Nephron progenitor cell (in vitro differentiated cells): ENCODE measurements at regions not wholly inside any gene's neighbourhood (a gene's known extent, or its start where the extent isn't known, plus 50 kb on each side); places are given as distances from the start of the nearest gene placed in this dataset.
A peak's percentile ranks its signal among the peaks of the same experiment; 100 is the strongest.

Experiments used
- DNase-seq: peaks from one replicate; pipeline ENCODE4 v3.0.0; 2021
- H3K27ac Mint-ChIP-seq: 2 replicates; pipeline ENCODE4 v1.8.0; 2021; ENCODE audit warnings: mild to moderate bottlenecking, moderate library complexity, mixed read lengths
- H3K27me3 Mint-ChIP-seq: 2 replicates; pipeline ENCODE4 v1.8.0; 2021; ENCODE audit warnings: mild to moderate bottlenecking, low read depth, mixed read lengths; ENCODE audit not compliant: poor library complexity
- H3K36me3 Mint-ChIP-seq: 2 replicates; pipeline ENCODE4 v1.8.0; 2021; ENCODE audit warnings: low read depth, mixed read lengths
- H3K4me1 Mint-ChIP-seq: 2 replicates; pipeline ENCODE4 v1.8.0; 2021; ENCODE audit warnings: mixed read lengths
- H3K4me3 Mint-ChIP-seq: 2 replicates; pipeline ENCODE4 v1.8.0; 2021; ENCODE audit warnings: mild to moderate bottlenecking, moderate library complexity, mixed read lengths
- H3K9me3 Mint-ChIP-seq: 2 replicates; pipeline ENCODE4 v1.8.0; 2021; ENCODE audit warnings: mild to moderate bottlenecking, moderate library complexity, mixed read lengths
- CTCF ChIP-seq: fragments of 200-600 bp; sonication (generic); IDR thresholded peaks from 2 replicates; pipeline ENCODE4 v1.5.0; 2021; ENCODE audit warnings: antibody characterized with exemption

GRCh38 chr18:70491734-70492348, 203.0 kb downstream of the SOCS6 start:
- Mint-ChIP-seq H3K4me3 (no peak overlapping the region), H3K9me3 (peaks cover 4% of the 10 kb centered on the region), H3K27ac (no peak overlapping the region), H3K36me3 (no peaks in the 10 kb centered on the region), H3K27me3 (peaks cover 5% of the 10 kb centered on the region), H3K4me1 (no peaks in the 10 kb centered on the region)
- TF ChIP-seq CTCF = peak; percentile 92
- DNase-seq = peak; percentile 73

GRCh38 chr18:70489986-70490933, 201.4 kb downstream of the SOCS6 start:
- Mint-ChIP-seq H3K27me3 (peaks cover 5% of the 10 kb centered on the region), H3K9me3 (peaks cover 4% of the 10 kb centered on the region), H3K36me3 (no peaks in the 10 kb centered on the region), H3K4me3 (no peak overlapping the region), H3K4me1 (no peaks in the 10 kb centered on the region), H3K27ac (no peak overlapping the region)
- TF ChIP-seq CTCF = peak; percentile 71
- peak; percentile 50 for DNase-seq

GRCh38 chr18:70489571-70489970, 200.7 kb downstream of the SOCS6 start:
- no peak for DNase-seq
- no peaks in the 10 kb centered on the region for H3K4me1 Mint-ChIP-seq
- H3K27me3 Mint-ChIP-seq = peaks cover 11% of the 10 kb centered on the region
- H3K9me3 Mint-ChIP-seq = peaks cover 2% of the 10 kb centered on the region
- no peak overlapping the region for H3K4me3 Mint-ChIP-seq
- H3K27ac Mint-ChIP-seq = no peak overlapping the region
- no peak for TF ChIP-seq CTCF
- no peaks in the 10 kb centered on the region for H3K36me3 Mint-ChIP-seq

GRCh38 chr18:70469916-70470315, 181.1 kb downstream of the SOCS6 start:
- H3K27me3 Mint-ChIP-seq = no peaks in the 10 kb centered on the region

GRCh38 chr18:70468861-70469547, 180.2 kb downstream of the SOCS6 start:
- TF ChIP-seq CTCF = no peak
- no peak overlapping the region for H3K27ac Mint-ChIP-seq
- H3K36me3 Mint-ChIP-seq = no peaks in the 10 kb centered on the region
- H3K4me1 Mint-ChIP-seq = peaks cover 16% of the 10 kb centered on the region
- H3K4me3 Mint-ChIP-seq = no peak overlapping the region
- H3K27me3 Mint-ChIP-seq = peaks cover 4% of the 10 kb centered on the region
- no peaks in the 10 kb centered on the region for H3K9me3 Mint-ChIP-seq
- no peak for DNase-seq

More at GRCh38 chr18:70469916-70470315, 181.1 kb downstream of the SOCS6 start:
- no peak for DNase-seq
- H3K36me3 Mint-ChIP-seq = no peaks in the 10 kb centered on the region
- no peaks in the 10 kb centered on the region for H3K9me3 Mint-ChIP-seq
- no peak for TF ChIP-seq CTCF
- H3K4me3 Mint-ChIP-seq = no peak overlapping the region
- H3K27ac Mint-ChIP-seq = no peak overlapping the region
- peaks cover 7% of the 10 kb centered on the region for H3K4me1 Mint-ChIP-seq
